CD4-positive, alpha-beta T cell (primary cell): ENCODE measurements at regions not wholly inside any gene's neighbourhood (a gene's known extent, or its start where the extent isn't known, plus 50 kb on each side); places are given as distances from the start of the nearest gene placed in this dataset.

ENCODE experiments used
- ATAC-seq: fragments of 200-7000 bp; cut with Tn5 transposase; one replicate; pipeline ENCODE4 v1.10.0; 2022; ENCODE audit warnings: mild to moderate bottlenecking; ENCODE audit not compliant: poor library complexity
- CTCF ChIA-PET: fragments of 350-600 bp; sonication (Branson Sonifier 250); formaldehyde crosslinking; loops from one replicate; lab custom pipeline; 2021; ENCODE audit warnings: antibody characterized with exemption, inconsistent platforms; lab: Charles Lee
- POLR2A ChIA-PET: fragments of 350-600 bp; sonication (Branson Sonifier 250); formaldehyde crosslinking; loops from one replicate; lab custom pipeline; 2021; ENCODE audit warnings: antibody characterized with exemption, inconsistent platforms; lab: Charles Lee
- DNase-seq, 14 experiments: peaks; one replicate each; pipeline ENCODE4 v3.0.0-alpha.2; 2013 to 2020; ENCODE audit warnings: mixed read lengths in 2 of 14
- H3K27ac ChIP-seq, 2 donors: one replicate each; pipeline versions ENCODE4 v1.5.1 to v1.7.0; 2013; ENCODE audit warnings: low read length in 2 of 2, low read depth in 1 of 2, mild to moderate bottlenecking in 1 of 2
- H3K27me3 ChIP-seq, 2 experiments: 1 replicate in 1 of 2; 2 replicates in 1 of 2; pipeline versions ENCODE4 v1.6.1 to v1.7.0; 2013; ENCODE audit warnings: low read length in 2 of 2, control low read depth in 1 of 2, mild to moderate bottlenecking in 1 of 2, moderate library complexity in 1 of 2; ENCODE audit not compliant: insufficient read depth in 2 of 2, control insufficient read depth in 1 of 2
- H3K36me3 ChIP-seq: one replicate; pipeline ENCODE4 v1.6.1; 2013; ENCODE audit warnings: low read length, control low read depth; ENCODE audit not compliant: insufficient read depth
- H3K4me1 ChIP-seq: one replicate; pipeline ENCODE4 v1.6.1; 2013; ENCODE audit warnings: low read length, control low read depth; ENCODE audit not compliant: insufficient read depth
- H3K4me3 ChIP-seq: one replicate; pipeline ENCODE4 v1.5.1; 2013; ENCODE audit warnings: mild to moderate bottlenecking, low read length, moderate library complexity
- H3K9me3 ChIP-seq, 2 experiments: 1 replicate in 1 of 2; 2 replicates in 1 of 2; pipeline versions ENCODE4 v1.6.1 to v1.7.0; 2013; ENCODE audit warnings: low read length in 2 of 2, mild to moderate bottlenecking in 2 of 2, control low read depth in 1 of 2, moderate library complexity in 1 of 2; ENCODE audit not compliant: control insufficient read depth in 1 of 2, insufficient read depth in 1 of 2
- H3K27ac Mint-ChIP-seq: one replicate; pipeline ENCODE4 v1.8.0; 2020; ENCODE audit warnings: mixed read lengths
- H3K27me3 Mint-ChIP-seq: one replicate; pipeline ENCODE4 v1.8.0; 2021; ENCODE audit warnings: mixed read lengths
- H3K36me3 Mint-ChIP-seq: one replicate; pipeline ENCODE4 v1.8.0; 2021; ENCODE audit warnings: low read depth, mixed read lengths
- H3K4me1 Mint-ChIP-seq: one replicate; pipeline ENCODE4 v1.8.0; 2021; ENCODE audit warnings: low read depth, mixed read lengths
- H3K4me3 Mint-ChIP-seq: one replicate; pipeline ENCODE4 v1.8.0; 2020; ENCODE audit warnings: mild to moderate bottlenecking, mixed read lengths
- H3K9me3 Mint-ChIP-seq: one replicate; pipeline ENCODE4 v1.8.0; 2020; ENCODE audit warnings: mixed read lengths
- intact Hi-C, 2 experiments: fragments of 100-400 bp; cut with DNase I in 1 of 2; cut with micrococcal nuclease in 1 of 2; formaldehyde crosslinking; loops; one replicate each; pipeline versions ENCODE4 v1.15.1 to v1.9.0; 2023 to 2025; cut with DNase I, micrococcal nuclease
- TF ChIP-seq, protein P1 (sequence below): fragments of 200-600 bp; IDR thresholded peaks from one replicate; pipeline ENCODE4 v1.8.0; 2022; ENCODE audit warnings: antibody characterized with exemption, mild to moderate bottlenecking

DNA sequence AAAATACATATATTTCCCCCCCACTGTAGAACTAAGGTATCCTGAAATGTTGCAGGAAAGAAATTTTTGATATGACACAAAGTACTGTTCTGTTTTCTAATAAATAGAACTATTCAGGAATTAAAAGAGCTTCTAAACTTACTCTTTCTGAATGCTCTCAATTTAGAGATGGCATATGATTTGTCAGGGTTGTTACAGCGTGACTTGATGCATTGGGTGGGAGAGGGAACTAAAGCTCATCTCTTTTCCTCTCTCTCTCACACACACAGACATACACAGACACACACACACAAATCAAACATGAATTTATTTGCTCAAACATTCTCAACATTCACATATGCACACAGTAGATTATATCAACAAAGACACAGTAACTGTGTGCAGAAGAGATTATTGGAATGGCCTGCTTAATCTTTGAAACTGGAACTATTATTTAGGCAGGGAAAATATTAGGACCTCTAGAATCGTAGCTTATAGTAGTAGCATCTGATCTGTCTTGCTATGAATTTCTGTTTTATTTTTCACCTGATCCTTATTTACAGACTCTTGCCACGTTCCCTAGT, 807.4 kb upstream of the GBE1 start:
- TF ChIP-seq, protein P1, sequence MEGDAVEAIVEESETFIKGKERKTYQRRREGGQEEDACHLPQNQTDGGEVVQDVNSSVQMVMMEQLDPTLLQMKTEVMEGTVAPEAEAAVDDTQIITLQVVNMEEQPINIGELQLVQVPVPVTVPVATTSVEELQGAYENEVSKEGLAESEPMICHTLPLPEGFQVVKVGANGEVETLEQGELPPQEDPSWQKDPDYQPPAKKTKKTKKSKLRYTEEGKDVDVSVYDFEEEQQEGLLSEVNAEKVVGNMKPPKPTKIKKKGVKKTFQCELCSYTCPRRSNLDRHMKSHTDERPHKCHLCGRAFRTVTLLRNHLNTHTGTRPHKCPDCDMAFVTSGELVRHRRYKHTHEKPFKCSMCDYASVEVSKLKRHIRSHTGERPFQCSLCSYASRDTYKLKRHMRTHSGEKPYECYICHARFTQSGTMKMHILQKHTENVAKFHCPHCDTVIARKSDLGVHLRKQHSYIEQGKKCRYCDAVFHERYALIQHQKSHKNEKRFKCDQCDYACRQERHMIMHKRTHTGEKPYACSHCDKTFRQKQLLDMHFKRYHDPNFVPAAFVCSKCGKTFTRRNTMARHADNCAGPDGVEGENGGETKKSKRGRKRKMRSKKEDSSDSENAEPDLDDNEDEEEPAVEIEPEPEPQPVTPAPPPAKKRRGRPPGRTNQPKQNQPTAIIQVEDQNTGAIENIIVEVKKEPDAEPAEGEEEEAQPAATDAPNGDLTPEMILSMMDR: no peak
- intact Hi-C loops: no loop called here
- Histone ChIP-seq H3K27me3 (no peaks in the 10 kb centered on the region), H3K4me1 (no peaks in the 10 kb centered on the region), H3K27ac (no peak overlapping the region), H3K4me3 (no peak overlapping the region), H3K9me3 (peaks cover 9 to 10% of the 10 kb centered on the region in 2 experiments), H3K36me3 (no peaks in the 10 kb centered on the region)
- H3K36me3 Mint-ChIP-seq: no peaks in the 10 kb centered on the region
- no peak overlapping the region for H3K4me3 Mint-ChIP-seq
- H3K27me3 Mint-ChIP-seq: no peaks in the 10 kb centered on the region
- CTCF ChIA-PET: no interaction called here
- H3K4me1 Mint-ChIP-seq: no peaks in the 10 kb centered on the region
- DNase-seq: no peak
- ATAC-seq: no peak
- POLR2A ChIA-PET: no interaction called here
- no peak overlapping the region for H3K27ac Mint-ChIP-seq
- peaks cover 2% of the 10 kb centered on the region for H3K9me3 Mint-ChIP-seq

DNA sequence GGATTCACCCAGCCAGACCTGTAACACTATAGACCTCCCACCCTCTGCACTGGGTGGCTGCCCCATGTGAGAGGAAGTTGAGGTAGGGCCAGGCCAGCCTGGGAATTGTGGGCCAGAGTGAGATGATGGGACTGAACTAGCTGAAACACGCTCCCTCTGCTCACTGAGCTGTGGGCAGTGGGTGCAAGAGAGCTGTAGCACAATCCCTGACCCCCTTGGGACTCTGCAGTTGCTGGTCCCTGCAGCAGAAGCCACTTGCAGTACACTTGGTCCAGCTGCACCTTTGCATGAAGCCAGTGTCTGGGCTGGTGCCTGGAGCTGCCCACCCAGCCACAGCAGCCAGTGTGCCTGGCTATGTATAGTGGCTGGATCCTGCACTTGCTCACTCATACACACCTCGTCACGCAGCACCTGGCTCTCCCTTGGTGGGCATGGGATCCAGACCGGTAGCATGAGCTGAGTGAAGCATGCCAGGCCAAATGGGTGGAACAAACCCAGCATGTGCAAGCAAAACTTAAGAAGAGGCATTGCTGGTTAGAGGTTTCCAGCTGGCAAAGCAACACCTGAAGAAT, 805.7 kb upstream of the GBE1 start:
- Histone ChIP-seq H3K4me1 (no peaks in the 10 kb centered on the region), H3K9me3 (peaks cover 9 to 10% of the 10 kb centered on the region in 2 experiments), H3K36me3 (no peaks in the 10 kb centered on the region), H3K27ac (no peak overlapping the region), H3K4me3 (no peak overlapping the region), H3K27me3 (no peaks in the 10 kb centered on the region)
- H3K4me3 Mint-ChIP-seq: no peak overlapping the region
- peaks cover 5% of the 10 kb centered on the region for H3K9me3 Mint-ChIP-seq
- no peak for DNase-seq
- H3K27me3 Mint-ChIP-seq: no peaks in the 10 kb centered on the region
- no peak for ATAC-seq
- TF ChIP-seq, protein P1: no peak
- intact Hi-C loops: no loop called here
- ChIA-PET POLR2A (no interaction called here), CTCF (no interaction called here)
- H3K36me3 Mint-ChIP-seq: no peaks in the 10 kb centered on the region
- H3K4me1 Mint-ChIP-seq: no peaks in the 10 kb centered on the region
- H3K27ac Mint-ChIP-seq: no peak overlapping the region

DNA sequence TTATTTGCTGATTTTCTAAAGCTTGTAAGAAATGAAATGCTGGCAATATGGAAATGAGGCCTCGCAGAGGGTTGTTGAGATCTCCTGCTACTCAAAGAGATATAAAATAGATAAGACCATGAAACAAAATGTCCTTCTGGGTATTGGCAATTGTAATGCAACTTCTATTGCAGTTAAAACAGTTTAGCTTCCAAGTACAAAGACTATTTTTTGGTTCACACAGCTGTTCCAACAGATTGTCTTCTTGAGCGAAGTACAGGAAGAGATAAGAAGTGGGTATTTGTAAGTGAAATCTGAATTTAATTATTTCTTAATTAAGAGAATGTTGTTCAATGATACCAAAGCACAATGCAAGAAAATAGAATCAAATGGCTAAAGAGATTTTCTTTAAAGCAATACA, 801.5 kb upstream of the GBE1 start:
- ChIA-PET CTCF (no interaction called here), POLR2A (no interaction called here)
- Mint-ChIP-seq H3K36me3 (no peaks in the 10 kb centered on the region), H3K4me1 (no peaks in the 10 kb centered on the region), H3K4me3 (no peak overlapping the region), H3K27me3 (no peaks in the 10 kb centered on the region), H3K9me3 (peaks cover 5% of the 10 kb centered on the region), H3K27ac (no peak overlapping the region)
- peaks cover 9 to 10% of the 10 kb centered on the region in 2 experiments for H3K9me3 ChIP-seq
- TF ChIP-seq, protein P1: no peak
- no peak overlapping the region for H3K4me3 ChIP-seq
- no peak overlapping the region for H3K27ac ChIP-seq
- H3K36me3 ChIP-seq: no peaks in the 10 kb centered on the region
- intact Hi-C loops: no loop called here
- ATAC-seq (no peak), DNase-seq (no peak)
- H3K27me3 ChIP-seq: no peaks in the 10 kb centered on the region
- H3K4me1 ChIP-seq: no peaks in the 10 kb centered on the region
